CD4-positive, alpha-beta T cell treated with Interleukin-4 for 4 hours (primary cell): ENCODE measurements at regions not wholly inside any gene's neighbourhood (a gene's known extent, or its start where the extent isn't known, plus 50 kb on each side); places are given as distances from the start of the nearest gene placed in this dataset.
A peak's percentile ranks its signal among the peaks of the same experiment; 100 is the strongest.

Experiments
- DNase-seq: peaks from one replicate; pipeline ENCODE4 v3.0.0-alpha.2; 2020

DNA sequence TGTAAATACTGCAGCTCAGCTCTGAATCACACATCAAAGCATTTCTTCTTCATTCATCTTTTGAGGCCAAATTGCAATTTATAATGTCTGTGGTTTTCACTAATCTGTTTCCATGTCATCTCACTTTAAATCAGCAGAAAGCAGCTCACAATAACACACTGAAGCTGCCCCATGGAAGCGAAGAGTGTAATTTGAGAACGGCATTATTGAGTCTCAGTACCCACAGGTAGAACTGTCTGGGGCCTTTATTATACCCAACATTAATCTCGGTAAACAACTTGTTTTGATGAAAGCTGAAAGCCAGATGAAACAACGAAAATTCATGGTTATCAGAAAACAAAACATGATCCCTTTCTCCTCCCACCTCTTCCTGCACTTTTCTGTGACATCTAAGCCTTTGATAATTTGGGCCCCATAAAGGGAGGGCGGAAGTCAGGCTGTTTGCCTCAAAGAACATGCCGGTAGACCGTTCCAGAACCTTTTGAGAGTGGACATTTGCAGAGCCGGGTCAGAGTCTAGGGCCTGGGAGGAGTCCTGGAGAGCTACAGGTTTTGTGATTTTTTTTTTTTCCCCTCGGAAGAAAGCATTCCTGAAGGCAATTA lies 68.2 kb upstream of the SESN3 start:
- DNase-seq = peak; percentile 41

DNA sequence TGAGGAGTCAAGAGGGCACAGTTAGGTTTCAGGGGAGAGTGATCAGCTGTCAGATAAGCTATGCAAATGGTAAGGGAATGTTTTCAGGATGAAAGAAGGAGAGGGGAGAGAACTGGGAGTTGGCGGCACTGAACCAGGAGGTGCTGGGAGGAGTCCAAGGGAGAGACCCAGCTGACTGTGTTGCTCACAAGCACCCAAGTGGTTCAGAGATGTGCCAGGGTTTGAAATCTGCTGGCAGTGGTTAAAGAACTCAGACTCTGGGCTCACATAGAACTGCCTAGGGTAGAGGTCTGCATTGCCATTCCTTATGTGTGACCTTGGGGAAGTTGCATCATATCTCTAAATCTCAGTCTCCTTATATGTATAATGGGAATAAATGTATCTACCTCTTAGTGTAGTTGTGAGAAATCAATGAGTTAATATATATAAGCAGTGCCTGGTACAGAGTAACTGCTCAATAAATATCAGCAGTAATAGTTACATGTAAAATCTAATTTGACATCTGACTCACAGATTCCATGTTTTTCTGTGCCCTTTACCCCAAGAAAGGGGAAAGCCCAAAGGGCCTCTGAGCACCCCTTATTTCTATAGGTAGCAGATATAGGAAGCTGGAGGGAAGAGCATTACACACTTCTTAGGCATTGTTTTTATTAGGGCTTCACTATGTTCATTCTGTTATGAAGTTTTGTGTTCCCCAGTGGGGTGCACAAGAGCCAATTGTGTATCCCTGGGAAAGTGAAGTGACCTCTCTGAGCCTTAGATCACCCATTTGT lies 66.9 kb upstream of the SESN3 start:
- DNase-seq = no peak

DNA sequence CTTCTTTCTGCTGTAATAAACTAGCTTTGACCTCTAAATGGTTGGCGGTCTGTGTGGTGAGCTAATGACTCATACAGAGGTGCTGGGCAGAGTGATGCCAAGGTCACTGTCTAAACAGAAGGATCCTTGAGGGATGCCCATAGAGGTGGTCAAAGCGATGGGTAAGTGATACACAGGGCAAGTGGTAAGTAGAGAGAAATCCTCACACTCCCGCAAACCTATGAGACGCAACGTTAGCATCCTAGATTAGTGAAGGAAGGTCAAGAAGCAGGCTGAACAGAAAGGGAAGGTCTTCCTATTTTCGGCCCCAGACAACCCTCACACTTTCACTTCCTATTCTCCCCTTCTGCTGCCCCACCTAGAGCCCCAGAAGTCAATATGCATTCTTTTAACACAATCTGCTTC lies 65.6 kb upstream of the SESN3 start:
- no peak for DNase-seq

- no peak for DNase-seq
These were observed 65.2 kb upstream of the SESN3 start for GRCh38 chr11:95296165-95296564.

DNA sequence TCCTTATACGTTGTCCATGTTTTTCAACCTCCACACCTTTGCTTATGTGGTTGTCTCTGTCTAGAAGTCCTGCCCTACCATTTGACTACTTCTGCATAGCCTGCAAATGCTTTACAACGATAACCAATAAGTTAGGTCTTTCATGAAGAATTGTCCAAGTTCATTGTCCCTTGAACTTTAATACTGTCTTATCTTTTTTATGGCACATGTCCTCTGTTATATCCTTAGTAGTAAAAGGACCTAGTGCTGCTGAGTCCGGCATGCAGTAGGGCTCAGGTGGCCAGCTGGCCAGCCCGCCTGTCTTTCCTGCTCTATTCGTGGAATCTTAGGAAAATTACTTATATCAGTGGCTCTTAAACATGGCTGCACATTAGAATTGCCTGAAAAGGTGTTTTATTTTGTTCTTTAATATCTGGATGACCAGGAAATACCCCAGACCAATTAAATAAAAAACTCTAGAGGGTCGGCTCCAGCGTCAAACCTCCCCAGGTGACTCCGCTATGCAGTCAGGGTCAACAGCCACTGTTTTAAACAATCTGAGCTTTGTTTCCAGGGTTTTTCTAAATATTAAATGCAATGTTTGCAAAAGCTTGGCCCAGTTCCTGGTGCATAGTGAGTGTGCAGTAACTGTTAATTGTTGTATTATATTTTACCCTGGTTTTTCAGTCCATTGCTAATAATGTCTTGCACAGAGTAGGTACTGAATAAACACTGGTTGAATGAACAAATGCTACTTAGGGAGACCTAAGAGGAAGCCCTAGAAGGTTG lies 64.6 kb upstream of the SESN3 start:
- DNase-seq = no peak

GRCh38 chr11:95294701-95295100 lies 63.7 kb upstream of the SESN3 start:
- no peak for DNase-seq

DNA sequence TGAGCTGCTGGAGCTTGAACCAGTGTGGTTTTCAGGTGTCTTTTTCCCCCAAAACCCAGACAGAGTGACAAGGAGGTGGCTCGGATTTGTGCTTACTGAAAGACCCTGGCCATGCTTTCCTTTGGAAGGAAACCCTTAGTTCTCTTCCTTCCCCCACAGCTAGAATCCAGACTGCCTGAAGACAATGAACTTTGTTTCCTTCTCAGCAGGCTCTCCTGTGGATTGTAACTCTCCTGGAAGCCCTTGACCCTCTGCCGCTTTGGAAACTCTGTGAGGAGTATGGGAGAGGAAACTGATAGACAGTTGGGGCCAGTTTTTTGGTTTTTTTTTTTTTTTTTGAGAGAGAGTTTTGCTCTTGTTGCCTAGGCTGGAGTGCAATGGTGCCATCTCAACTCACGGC lies 62.1 kb upstream of the SESN3 start:
- DNase-seq = no peak

DNA sequence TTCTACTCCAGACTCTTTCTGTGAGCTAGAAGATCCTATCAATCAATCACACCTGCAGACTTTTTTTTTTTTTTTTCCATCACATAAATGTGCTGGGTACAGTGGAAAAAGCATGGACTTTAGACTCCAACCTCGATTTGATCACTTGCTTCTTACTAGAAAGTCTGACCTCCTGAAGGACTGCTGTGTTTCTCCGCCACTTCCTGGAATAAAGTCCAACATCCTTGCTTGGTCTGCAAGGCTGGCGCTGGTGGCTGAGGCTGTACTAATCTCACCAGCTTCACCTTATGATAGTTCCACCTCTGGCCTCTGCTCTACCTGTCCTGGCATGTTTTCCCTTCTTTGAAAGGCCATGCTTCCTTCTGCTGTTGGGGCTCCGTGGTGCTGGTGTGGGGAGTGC lies 60.9 kb upstream of the SESN3 start:
- DNase-seq = no peak

DNA sequence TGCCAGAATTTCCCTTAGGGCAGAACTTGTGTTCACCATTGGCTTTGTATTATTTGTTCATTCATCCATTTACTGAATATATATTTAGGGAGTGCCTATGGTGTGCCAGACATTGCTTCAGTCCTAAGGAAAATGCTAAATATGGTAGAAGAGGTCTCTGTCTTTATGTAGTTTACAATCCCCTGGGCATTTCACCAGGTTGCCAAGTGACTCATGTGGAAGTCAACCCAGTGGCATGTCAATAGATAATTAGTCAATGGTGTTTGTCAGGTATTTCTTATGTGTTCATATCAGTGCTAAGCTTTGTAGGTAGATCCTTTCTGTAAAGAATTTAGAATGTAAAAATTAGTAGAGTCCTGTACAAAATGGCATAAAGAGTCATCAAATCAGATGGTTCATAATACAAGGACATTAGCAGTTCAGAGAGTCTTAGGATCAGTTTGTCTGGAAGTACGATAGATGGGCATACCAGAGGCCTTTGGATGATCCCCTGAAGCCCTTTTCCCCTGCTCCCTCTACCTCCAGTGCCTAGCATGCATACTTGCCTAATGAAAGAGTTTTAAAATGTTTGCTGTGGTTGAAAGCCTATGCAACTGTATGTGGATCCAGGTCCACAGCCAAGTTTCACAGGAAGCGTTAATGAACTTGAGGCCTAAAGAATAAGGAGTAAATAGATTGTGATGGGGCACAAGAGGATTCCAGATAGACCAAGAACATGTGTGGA lies 58.5 kb upstream of the SESN3 start:
- no peak for DNase-seq

- DNase-seq = no peak
These were observed 53.4 kb upstream of the SESN3 start for GRCh38 chr11:95284057-95285052.

DNA sequence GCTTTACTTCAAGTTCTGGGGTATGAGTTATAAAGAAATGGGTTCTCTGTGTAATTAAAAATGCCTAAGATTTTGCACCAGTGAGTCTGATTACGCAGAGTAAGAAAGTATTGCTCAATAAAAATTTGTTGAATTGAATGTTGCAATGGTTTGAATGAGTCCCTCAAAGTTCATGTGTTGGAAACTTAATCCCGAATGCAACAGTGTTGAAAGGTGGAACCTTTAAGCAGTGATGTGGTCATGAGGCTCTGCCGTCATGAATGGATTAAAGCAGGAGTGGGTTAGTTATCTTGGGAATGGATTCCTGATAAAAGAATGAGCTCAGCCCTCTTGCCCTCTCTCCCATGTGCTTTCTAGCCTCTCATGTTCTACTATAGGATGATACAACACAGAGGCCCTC lies 52.6 kb upstream of the SESN3 start:
- DNase-seq = no peak

GRCh38 chr11:95283146-95283545 lies 52.1 kb upstream of the SESN3 start:
- no peak for DNase-seq

DNA sequence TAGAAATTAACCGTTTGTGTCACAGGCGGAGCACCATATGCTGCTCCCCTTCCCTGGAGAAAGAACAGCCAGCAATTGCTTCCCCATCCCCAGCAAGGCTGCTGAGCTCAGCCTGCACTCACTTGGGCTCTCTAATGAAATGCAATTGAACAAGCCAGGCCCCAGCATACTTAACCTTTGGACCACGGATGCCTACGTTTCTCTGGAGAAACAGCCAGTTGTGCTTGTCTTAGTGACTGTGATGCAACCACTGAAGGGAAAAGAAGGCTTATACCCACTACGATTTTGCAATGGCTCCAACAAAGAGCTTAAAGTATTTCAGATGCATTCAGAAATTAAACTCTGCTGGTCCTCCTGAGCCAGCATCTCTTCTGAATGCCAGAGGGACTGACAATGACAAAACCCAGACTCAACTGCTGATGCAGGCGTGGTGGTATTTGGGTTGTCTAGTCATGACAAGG lies 51.3 kb upstream of the SESN3 start:
- no peak for DNase-seq
